Hematopoietic multipotent progenitor cell (in vitro differentiated cells): ENCODE measurements at regions not wholly inside any gene's neighbourhood (a gene's known extent, or its start where the extent isn't known, plus 50 kb on each side); places are given as distances from the start of the nearest gene placed in this dataset.
"Not testable (repeated sequence)": the region's sequence is repeated elsewhere in the genome, so short reads cannot be mapped to it uniquely, and the experiment has no call there.

Experiments
- DNase-seq, 3 donors: peaks; one replicate each; pipeline ENCODE4 v3.0.0-alpha.2; 2011 to 2015; ENCODE audit warnings: low read depth in 2 of 3, low spot score in 2 of 3

- no peak for DNase-seq
Observed at GRCh38 chr2:72032481-72033041, 115.1 kb downstream of the CYP26B1 start.

GRCh38 chr2:72031346-72032110, 116.1 kb downstream of the CYP26B1 start:
- DNase-seq = no peak

GRCh38 chr2:72028996-72029395, 118.7 kb downstream of the CYP26B1 start:
- DNase-seq = no peak

- no peak for DNase-seq
Observed at GRCh38 chr2:72028351-72028995, 119.2 kb downstream of the CYP26B1 start.

GRCh38 chr2:72027426-72028161, 120.1 kb downstream of the CYP26B1 start:
- DNase-seq = no peak

GRCh38 chr2:72026819-72027425, 120.7 kb downstream of the CYP26B1 start:
- no peak for DNase-seq

- no peak for DNase-seq
Observed at GRCh38 chr2:72024451-72025175, 123.0 kb downstream of the CYP26B1 start.

GRCh38 chr2:72023678-72024390, 123.8 kb downstream of the CYP26B1 start:
- no peak for DNase-seq

- DNase-seq = not testable (repeated sequence)
Observed at GRCh38 chr2:72021371-72021770, 126.3 kb downstream of the CYP26B1 start.

GRCh38 chr2:72015266-72015665, 132.4 kb downstream of the CYP26B1 start:
- no peak for DNase-seq

GRCh38 chr2:72014831-72015230, 132.8 kb downstream of the CYP26B1 start:
- DNase-seq = no peak

- DNase-seq = no peak
Observed at GRCh38 chr2:72013726-72014125, 133.9 kb downstream of the CYP26B1 start.

- no peak for DNase-seq
Observed at GRCh38 chr2:72012886-72013574, 134.6 kb downstream of the CYP26B1 start.

- DNase-seq = no peak
Observed at GRCh38 chr2:72011791-72012190, 135.9 kb downstream of the CYP26B1 start.

- no peak for DNase-seq
Observed at GRCh38 chr2:72011370-72011689, 136.3 kb downstream of the CYP26B1 start.

- no peak for DNase-seq
Observed at GRCh38 chr2:72010647-72011369, 136.9 kb downstream of the CYP26B1 start.

- DNase-seq = no peak
Observed at GRCh38 chr2:72008608-72009007, 139.1 kb downstream of the CYP26B1 start.

- no peak for DNase-seq
Observed at GRCh38 chr2:72007402-72007801, 140.3 kb downstream of the CYP26B1 start.
